Cardiac muscle cell (in vitro differentiated cells and primary cell): ENCODE measurements at regions not wholly inside any gene's neighbourhood (a gene's known extent, or its start where the extent isn't known, plus 50 kb on each side); places are given as distances from the start of the nearest gene placed in this dataset.
"Not testable (repeated sequence)": the region's sequence is repeated elsewhere in the genome, so short reads cannot be mapped to it uniquely, and the experiment has no call there.

Source experiments
- DNase-seq, 2 donors: peaks; one replicate each; pipeline versions ENCODE4 v3.0.0 to v3.0.0-alpha.2; 2010 to 2017; ENCODE audit warnings: low read depth in 1 of 2, low spot score in 1 of 2
- H3K27ac ChIP-seq: fragments of 200-600 bp; sonication (generic); 2 replicates; pipeline ENCODE4 v1.5.1; 2016
- H3K27me3 ChIP-seq: fragments of 200-600 bp; sonication (generic); 2 replicates; pipeline ENCODE4 v1.6.0; 2016; ENCODE audit warnings: control low read depth
- H3K36me3 ChIP-seq: fragments of 200-600 bp; sonication (generic); 2 replicates; pipeline ENCODE4 v1.5.1; 2016; ENCODE audit warnings: control low read depth
- H3K4me1 ChIP-seq: fragments of 200-600 bp; sonication (generic); 2 replicates; pipeline ENCODE4 v1.8.1; 2017; ENCODE audit warnings: low read depth, mild to moderate bottlenecking, mixed run types
- H3K4me3 ChIP-seq: fragments of 200-600 bp; sonication (generic); 2 replicates; pipeline ENCODE4 v1.5.1; 2016; ENCODE audit warnings: mild to moderate bottlenecking
- H3K9me3 ChIP-seq: fragments of 200-600 bp; sonication (generic); 2 replicates; pipeline ENCODE4 v1.5.1; 2017; ENCODE audit warnings: low read depth, mild to moderate bottlenecking, control low read depth
- TF ChIP-seq, protein P1 (sequence below): IDR thresholded peaks from 2 replicates; pipeline ENCODE4 v1.5.1; 2012; ENCODE audit warnings: low read depth, mild to moderate bottlenecking, low read length

DNA sequence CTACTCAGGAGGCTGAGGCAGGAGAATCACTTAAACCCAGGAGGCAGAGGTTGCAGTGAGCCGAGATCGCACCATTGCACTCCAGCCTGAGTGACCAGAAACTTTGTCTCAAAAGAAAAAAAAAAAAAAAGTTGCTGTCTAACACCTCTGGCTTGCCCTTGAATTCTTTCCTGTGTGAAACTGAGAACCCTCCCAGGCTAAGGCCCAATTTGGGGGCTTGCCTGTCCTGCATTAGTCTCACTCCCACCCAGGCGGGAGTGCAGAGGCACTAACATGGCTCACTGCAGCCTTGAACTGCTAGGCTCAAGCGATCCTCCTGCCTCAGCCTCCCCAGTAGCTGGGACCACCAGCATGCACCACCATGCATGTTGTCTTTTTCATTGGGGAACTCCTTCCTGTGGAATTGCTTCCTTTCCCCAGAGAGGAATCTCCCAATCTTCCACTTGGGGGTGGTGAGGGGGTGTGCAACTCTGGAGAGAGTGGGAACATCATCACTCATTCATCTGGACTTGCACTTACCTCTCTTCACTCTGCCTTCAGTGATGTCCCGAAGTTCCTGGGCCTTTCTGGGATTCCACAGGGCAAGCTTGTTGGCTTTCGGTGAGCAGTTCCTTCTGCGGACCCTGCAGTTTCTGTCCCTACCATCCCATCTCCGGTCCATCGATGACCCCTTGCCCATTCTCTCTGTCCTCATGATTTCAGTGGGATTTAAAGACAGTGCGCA is 62.1 kb upstream of the CREB3L1 start:
- no peak for DNase-seq
- Histone ChIP-seq H3K4me1 (no peaks in the 10 kb centered on the region), H3K36me3 (no peaks in the 10 kb centered on the region), H3K27ac (no peak overlapping the region), H3K4me3 (no peak overlapping the region), H3K9me3 (no peaks in the 10 kb centered on the region), H3K27me3 (no peaks in the 10 kb centered on the region)
- TF ChIP-seq, protein P1, sequence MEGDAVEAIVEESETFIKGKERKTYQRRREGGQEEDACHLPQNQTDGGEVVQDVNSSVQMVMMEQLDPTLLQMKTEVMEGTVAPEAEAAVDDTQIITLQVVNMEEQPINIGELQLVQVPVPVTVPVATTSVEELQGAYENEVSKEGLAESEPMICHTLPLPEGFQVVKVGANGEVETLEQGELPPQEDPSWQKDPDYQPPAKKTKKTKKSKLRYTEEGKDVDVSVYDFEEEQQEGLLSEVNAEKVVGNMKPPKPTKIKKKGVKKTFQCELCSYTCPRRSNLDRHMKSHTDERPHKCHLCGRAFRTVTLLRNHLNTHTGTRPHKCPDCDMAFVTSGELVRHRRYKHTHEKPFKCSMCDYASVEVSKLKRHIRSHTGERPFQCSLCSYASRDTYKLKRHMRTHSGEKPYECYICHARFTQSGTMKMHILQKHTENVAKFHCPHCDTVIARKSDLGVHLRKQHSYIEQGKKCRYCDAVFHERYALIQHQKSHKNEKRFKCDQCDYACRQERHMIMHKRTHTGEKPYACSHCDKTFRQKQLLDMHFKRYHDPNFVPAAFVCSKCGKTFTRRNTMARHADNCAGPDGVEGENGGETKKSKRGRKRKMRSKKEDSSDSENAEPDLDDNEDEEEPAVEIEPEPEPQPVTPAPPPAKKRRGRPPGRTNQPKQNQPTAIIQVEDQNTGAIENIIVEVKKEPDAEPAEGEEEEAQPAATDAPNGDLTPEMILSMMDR, result no peak

DNA sequence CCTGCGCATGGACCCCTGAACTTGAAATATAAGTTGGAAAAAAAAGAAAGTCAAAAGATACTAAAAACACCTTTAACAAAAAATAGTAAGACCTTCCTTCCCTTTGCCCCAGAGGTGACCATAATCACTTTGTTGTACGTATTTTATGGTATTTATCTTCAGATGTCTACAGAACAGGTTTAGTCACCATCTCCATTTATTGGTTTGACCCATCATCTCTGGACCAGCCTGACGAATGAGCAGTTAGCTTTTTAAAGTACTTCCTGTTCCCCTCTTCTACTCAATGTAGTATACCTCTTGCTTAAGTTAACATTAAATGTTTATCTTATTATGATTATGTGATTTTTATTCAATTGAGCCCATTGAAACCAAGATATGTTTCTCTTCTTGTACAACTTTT is 64.7 kb upstream of the CREB3L1 start:
- TF ChIP-seq, protein P1, result no peak
- Histone ChIP-seq H3K27me3 (no peaks in the 10 kb centered on the region), H3K4me3 (no peak overlapping the region), H3K36me3 (no peaks in the 10 kb centered on the region), H3K9me3 (no peaks in the 10 kb centered on the region), H3K27ac (no peak overlapping the region), H3K4me1 (no peaks in the 10 kb centered on the region)
- DNase-seq, result no peak

DNA sequence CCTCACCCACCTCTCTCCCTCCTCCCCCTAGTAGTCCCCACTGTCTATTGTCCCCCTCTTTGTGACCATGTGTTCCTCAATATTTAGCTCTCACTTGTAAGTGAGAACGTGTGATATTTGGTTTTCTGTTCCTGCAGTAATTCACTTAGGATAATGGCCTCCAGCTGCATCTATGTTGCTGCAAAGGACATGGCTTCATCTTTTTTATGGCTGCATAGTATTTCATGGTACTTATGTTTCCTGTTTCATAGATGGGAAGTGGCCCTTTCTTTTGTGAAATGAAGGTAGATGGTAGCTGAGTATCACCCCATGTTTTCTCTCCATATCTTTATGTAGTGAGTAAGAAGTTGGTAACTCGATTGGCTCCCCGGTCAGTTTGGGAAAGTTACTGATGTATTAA is 66.6 kb upstream of the CREB3L1 start:
- Histone ChIP-seq H3K4me1 (no peaks in the 10 kb centered on the region), H3K9me3 (no peaks in the 10 kb centered on the region), H3K36me3 (no peaks in the 10 kb centered on the region), H3K27me3 (no peaks in the 10 kb centered on the region), H3K4me3 (no peak overlapping the region), H3K27ac (no peak overlapping the region)
- TF ChIP-seq, protein P1, result no peak
- no peak for DNase-seq

DNA sequence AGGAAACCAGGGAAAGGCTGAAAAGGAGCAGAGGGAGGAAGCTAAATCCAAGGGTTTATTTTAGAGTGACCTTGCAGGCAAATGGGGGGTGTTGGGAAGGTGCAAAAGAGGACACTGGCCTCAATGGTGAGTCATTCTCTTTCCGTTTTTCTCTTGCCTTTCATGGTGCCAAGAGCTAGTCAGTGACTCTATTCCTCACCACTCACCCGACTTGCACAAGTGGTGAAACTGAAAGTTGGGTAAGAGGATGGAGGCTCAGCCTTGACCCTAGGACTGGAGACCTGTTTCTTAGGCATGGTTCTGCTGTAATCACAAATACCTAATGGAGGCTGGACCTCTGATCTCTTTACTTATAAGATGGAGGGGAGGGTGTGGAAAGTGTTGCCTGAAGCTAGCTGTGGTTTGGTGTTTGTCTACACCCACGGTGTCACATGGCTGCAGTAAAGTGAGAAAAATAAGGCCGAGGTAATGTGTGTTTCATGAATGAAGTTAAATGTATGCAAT is 67.3 kb upstream of the CREB3L1 start:
- DNase-seq, result peak in 1 of 2 donors; percentile 89
- Histone ChIP-seq H3K36me3 (no peaks in the 10 kb centered on the region), H3K27ac (no peak overlapping the region), H3K9me3 (no peaks in the 10 kb centered on the region), H3K4me1 (no peaks in the 10 kb centered on the region), H3K27me3 (no peaks in the 10 kb centered on the region), H3K4me3 (no peak overlapping the region)
- TF ChIP-seq, protein P1, result no peak

DNA sequence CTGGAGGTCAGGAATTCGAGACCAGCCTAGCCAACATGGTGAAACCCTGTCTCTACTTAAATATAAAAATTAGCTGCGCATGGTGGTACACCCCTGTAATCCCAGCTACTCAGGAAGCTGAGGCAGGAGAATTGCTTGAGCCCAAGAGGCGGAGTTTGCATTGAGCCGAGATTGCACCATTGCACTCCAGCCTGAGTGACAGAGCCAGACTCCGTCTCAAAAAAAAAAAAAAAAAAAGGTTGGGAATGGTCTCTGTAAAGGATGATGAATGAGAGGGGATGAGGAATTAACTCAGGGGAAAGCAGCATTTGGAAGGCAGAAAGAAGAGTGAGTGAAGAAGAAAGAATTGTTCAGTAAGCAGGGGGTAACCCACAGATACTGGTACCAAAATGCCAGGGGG is 67.8 kb upstream of the CREB3L1 start:
- H3K4me3 ChIP-seq, H3K27me3 ChIP-seq, H3K27ac ChIP-seq, H3K36me3 ChIP-seq, H3K9me3 ChIP-seq, H3K4me1 ChIP-seq, DNase-seq: not testable (repeated sequence)

DNA sequence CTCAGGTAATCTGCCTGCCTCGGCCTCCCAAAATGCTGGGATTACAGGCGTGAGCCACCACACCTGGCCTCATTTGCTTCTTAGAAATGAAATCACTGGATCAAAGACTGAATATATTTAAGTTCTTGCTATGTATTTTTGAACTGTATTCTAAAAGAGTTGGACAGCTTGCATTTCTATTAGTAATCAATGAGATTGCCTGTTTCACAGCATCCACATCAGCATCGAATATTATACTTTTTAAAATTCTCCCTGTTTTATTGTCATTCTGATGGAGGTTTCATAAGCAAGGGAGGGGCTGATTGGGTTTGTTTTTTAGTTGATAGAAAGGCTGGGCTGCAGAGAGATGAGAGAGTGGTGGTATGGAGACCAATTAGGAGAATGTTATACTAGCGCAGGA is 68.7 kb upstream of the CREB3L1 start:
- Histone ChIP-seq H3K36me3 (no peaks in the 10 kb centered on the region), H3K9me3 (no peaks in the 10 kb centered on the region), H3K27ac (no peak overlapping the region), H3K4me1 (no peaks in the 10 kb centered on the region), H3K27me3 (no peaks in the 10 kb centered on the region), H3K4me3 (no peak overlapping the region)
- TF ChIP-seq, protein P1, result no peak
- DNase-seq, result no peak
